CD4-positive, alpha-beta T cell (primary cell): ENCODE measurements at regions not wholly inside any gene's neighbourhood (a gene's known extent, or its start where the extent isn't known, plus 50 kb on each side); places are given as distances from the start of the nearest gene placed in this dataset.

Source experiments
- ATAC-seq: fragments of 200-7000 bp; cut with Tn5 transposase; one replicate; pipeline ENCODE4 v1.10.0; 2022; ENCODE audit warnings: mild to moderate bottlenecking; ENCODE audit not compliant: poor library complexity
- CTCF ChIA-PET: fragments of 350-600 bp; sonication (Branson Sonifier 250); formaldehyde crosslinking; loops from one replicate; lab custom pipeline; 2021; ENCODE audit warnings: antibody characterized with exemption, inconsistent platforms; lab: Charles Lee
- POLR2A ChIA-PET: fragments of 350-600 bp; sonication (Branson Sonifier 250); formaldehyde crosslinking; loops from one replicate; lab custom pipeline; 2021; ENCODE audit warnings: antibody characterized with exemption, inconsistent platforms; lab: Charles Lee
- DNase-seq, 14 experiments: peaks; one replicate each; pipeline ENCODE4 v3.0.0-alpha.2; 2013 to 2020; ENCODE audit warnings: mixed read lengths in 2 of 14
- H3K27ac ChIP-seq, 2 donors: one replicate each; pipeline versions ENCODE4 v1.5.1 to v1.7.0; 2013; ENCODE audit warnings: low read length in 2 of 2, low read depth in 1 of 2, mild to moderate bottlenecking in 1 of 2
- H3K27me3 ChIP-seq, 2 experiments: 1 replicate in 1 of 2; 2 replicates in 1 of 2; pipeline versions ENCODE4 v1.6.1 to v1.7.0; 2013; ENCODE audit warnings: low read length in 2 of 2, control low read depth in 1 of 2, mild to moderate bottlenecking in 1 of 2, moderate library complexity in 1 of 2; ENCODE audit not compliant: insufficient read depth in 2 of 2, control insufficient read depth in 1 of 2
- H3K36me3 ChIP-seq: one replicate; pipeline ENCODE4 v1.6.1; 2013; ENCODE audit warnings: low read length, control low read depth; ENCODE audit not compliant: insufficient read depth
- H3K4me1 ChIP-seq: one replicate; pipeline ENCODE4 v1.6.1; 2013; ENCODE audit warnings: low read length, control low read depth; ENCODE audit not compliant: insufficient read depth
- H3K4me3 ChIP-seq: one replicate; pipeline ENCODE4 v1.5.1; 2013; ENCODE audit warnings: mild to moderate bottlenecking, low read length, moderate library complexity
- H3K9me3 ChIP-seq, 2 experiments: 1 replicate in 1 of 2; 2 replicates in 1 of 2; pipeline versions ENCODE4 v1.6.1 to v1.7.0; 2013; ENCODE audit warnings: low read length in 2 of 2, mild to moderate bottlenecking in 2 of 2, control low read depth in 1 of 2, moderate library complexity in 1 of 2; ENCODE audit not compliant: control insufficient read depth in 1 of 2, insufficient read depth in 1 of 2
- H3K27ac Mint-ChIP-seq: one replicate; pipeline ENCODE4 v1.8.0; 2020; ENCODE audit warnings: mixed read lengths
- H3K27me3 Mint-ChIP-seq: one replicate; pipeline ENCODE4 v1.8.0; 2021; ENCODE audit warnings: mixed read lengths
- H3K36me3 Mint-ChIP-seq: one replicate; pipeline ENCODE4 v1.8.0; 2021; ENCODE audit warnings: low read depth, mixed read lengths
- H3K4me1 Mint-ChIP-seq: one replicate; pipeline ENCODE4 v1.8.0; 2021; ENCODE audit warnings: low read depth, mixed read lengths
- H3K4me3 Mint-ChIP-seq: one replicate; pipeline ENCODE4 v1.8.0; 2020; ENCODE audit warnings: mild to moderate bottlenecking, mixed read lengths
- H3K9me3 Mint-ChIP-seq: one replicate; pipeline ENCODE4 v1.8.0; 2020; ENCODE audit warnings: mixed read lengths
- intact Hi-C, 2 experiments: fragments of 100-400 bp; cut with DNase I in 1 of 2; cut with micrococcal nuclease in 1 of 2; formaldehyde crosslinking; loops; one replicate each; pipeline versions ENCODE4 v1.15.1 to v1.9.0; 2023 to 2025; cut with DNase I, micrococcal nuclease
- TF ChIP-seq, protein P1 (sequence below): fragments of 200-600 bp; IDR thresholded peaks from one replicate; pipeline ENCODE4 v1.8.0; 2022; ENCODE audit warnings: antibody characterized with exemption, mild to moderate bottlenecking

DNA sequence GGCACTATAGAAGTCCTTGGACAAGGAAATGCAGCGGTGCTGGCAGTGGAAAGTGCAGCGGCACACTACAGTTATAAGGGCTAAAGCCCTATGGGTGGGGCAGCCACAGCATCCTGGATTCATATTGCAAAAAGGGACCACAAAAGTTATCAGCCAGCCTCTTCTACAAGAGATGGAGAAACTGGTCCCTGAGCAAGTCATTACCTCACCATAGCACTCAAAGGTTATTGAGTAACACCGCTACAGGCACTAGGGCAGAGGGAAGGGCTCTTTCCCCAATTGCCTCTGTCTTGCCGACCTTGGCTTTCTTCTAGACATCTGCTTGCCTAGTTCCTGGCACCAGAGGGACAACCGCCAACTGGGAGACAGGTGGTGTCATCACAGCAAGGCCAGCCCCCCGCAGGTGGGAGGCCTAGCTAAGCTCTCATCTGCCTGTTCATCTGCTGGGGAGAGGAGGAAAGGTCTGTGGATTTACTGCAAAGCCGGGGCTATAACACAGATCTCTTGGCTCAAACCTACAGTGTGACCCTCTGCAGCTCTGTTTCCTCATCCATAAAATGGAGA is 600.0 kb downstream of the BCOR start:
- no peaks in the 10 kb centered on the region for H3K36me3 ChIP-seq
- no peaks in the 10 kb centered on the region for H3K9me3 ChIP-seq
- H3K4me3 ChIP-seq, result no peak overlapping the region
- no peaks in the 10 kb centered on the region for H3K27me3 Mint-ChIP-seq
- H3K4me1 ChIP-seq, result no peaks in the 10 kb centered on the region
- intact Hi-C loops, result no loop called here
- no peak overlapping the region for H3K27ac ChIP-seq
- no peaks in the 10 kb centered on the region for H3K36me3 Mint-ChIP-seq
- H3K27ac Mint-ChIP-seq, result no peak overlapping the region
- H3K27me3 ChIP-seq, result no peaks in the 10 kb centered on the region
- DNase-seq (no peak), ATAC-seq (no peak)
- CTCF ChIA-PET, result no interaction called here
- TF ChIP-seq, protein P1, sequence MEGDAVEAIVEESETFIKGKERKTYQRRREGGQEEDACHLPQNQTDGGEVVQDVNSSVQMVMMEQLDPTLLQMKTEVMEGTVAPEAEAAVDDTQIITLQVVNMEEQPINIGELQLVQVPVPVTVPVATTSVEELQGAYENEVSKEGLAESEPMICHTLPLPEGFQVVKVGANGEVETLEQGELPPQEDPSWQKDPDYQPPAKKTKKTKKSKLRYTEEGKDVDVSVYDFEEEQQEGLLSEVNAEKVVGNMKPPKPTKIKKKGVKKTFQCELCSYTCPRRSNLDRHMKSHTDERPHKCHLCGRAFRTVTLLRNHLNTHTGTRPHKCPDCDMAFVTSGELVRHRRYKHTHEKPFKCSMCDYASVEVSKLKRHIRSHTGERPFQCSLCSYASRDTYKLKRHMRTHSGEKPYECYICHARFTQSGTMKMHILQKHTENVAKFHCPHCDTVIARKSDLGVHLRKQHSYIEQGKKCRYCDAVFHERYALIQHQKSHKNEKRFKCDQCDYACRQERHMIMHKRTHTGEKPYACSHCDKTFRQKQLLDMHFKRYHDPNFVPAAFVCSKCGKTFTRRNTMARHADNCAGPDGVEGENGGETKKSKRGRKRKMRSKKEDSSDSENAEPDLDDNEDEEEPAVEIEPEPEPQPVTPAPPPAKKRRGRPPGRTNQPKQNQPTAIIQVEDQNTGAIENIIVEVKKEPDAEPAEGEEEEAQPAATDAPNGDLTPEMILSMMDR, result no peak
- POLR2A ChIA-PET, result no interaction called here
- no peaks in the 10 kb centered on the region for H3K9me3 Mint-ChIP-seq
- peaks cover 7% of the 10 kb centered on the region for H3K4me1 Mint-ChIP-seq
- H3K4me3 Mint-ChIP-seq, result no peak overlapping the region

DNA sequence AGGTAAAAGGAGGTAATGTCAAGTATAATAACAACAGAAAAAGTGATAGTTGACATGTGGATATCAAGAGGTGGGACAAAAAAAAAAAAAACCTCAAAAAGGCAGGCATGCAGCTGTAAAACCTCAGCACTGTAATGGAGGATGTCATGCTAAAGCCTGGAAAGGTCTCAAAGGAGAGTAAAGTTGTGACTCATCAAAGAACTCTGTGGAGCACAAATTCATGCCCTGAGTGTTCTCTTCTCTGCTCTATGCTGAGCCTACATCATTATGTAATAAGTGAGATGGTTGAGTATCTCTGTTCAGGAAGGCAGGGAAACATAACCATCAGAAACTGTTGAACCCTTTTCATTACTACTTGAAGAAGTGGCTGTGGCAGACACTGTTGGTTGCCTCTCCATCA is 597.8 kb downstream of the BCOR start:
- no peaks in the 10 kb centered on the region for H3K36me3 Mint-ChIP-seq
- H3K4me1 Mint-ChIP-seq, result no peaks in the 10 kb centered on the region
- no peak overlapping the region for H3K27ac Mint-ChIP-seq
- Histone ChIP-seq H3K9me3 (no peaks in the 10 kb centered on the region), H3K36me3 (no peaks in the 10 kb centered on the region), H3K27ac (no peak overlapping the region), H3K4me1 (no peaks in the 10 kb centered on the region), H3K27me3 (no peaks in the 10 kb centered on the region), H3K4me3 (no peak overlapping the region)
- intact Hi-C loops, result no loop called here
- TF ChIP-seq, protein P1, result no peak
- no peak for ATAC-seq
- H3K27me3 Mint-ChIP-seq, result no peaks in the 10 kb centered on the region
- H3K9me3 Mint-ChIP-seq, result no peaks in the 10 kb centered on the region
- POLR2A ChIA-PET, result no interaction called here
- no peak for DNase-seq
- H3K4me3 Mint-ChIP-seq, result no peak overlapping the region
- CTCF ChIA-PET, result no interaction called here

DNA sequence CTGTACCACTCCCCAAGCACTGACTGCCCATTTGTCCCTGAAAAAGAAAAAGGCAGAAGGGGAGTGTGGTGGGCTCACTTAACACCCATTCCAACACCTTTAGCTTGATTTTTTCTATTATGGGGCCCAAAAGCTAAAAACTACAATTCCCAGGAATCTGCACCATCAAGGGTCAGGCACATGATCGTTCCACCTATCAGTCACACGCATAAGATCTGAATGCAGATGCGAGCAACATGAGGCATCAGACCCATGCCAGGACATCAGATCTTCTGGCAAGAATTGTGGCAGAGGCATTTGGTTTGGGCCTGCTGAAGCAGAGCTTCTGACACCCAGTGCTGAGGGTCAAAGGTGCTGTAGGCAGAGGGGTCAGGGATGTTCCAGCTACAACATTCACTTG is 595.9 kb downstream of the BCOR start:
- CTCF ChIA-PET, result no interaction called here

More for the DNA sequence above, 595.9 kb downstream of the BCOR start:
- Mint-ChIP-seq H3K4me1 (no peaks in the 10 kb centered on the region), H3K4me3 (no peak overlapping the region), H3K27me3 (no peaks in the 10 kb centered on the region), H3K27ac (no peak overlapping the region), H3K9me3 (no peaks in the 10 kb centered on the region), H3K36me3 (no peaks in the 10 kb centered on the region)
- Histone ChIP-seq H3K4me3 (no peak overlapping the region), H3K36me3 (no peaks in the 10 kb centered on the region), H3K27me3 (no peaks in the 10 kb centered on the region), H3K4me1 (no peaks in the 10 kb centered on the region), H3K9me3 (no peaks in the 10 kb centered on the region), H3K27ac (no peak overlapping the region)
- TF ChIP-seq, protein P1, result no peak
- no peak for ATAC-seq
- intact Hi-C loops, result no loop called here
- DNase-seq, result no peak
- POLR2A ChIA-PET, result interaction anchor here (1.1 kb wide), 1 partner anchor 10 kb away, joined by 3 read pairs; no protein-coding TSS in a partner anchor
